C4-2B (cell line): ENCODE measurements at regions not wholly inside any gene's neighbourhood (a gene's known extent, or its start where the extent isn't known, plus 50 kb on each side); places are given as distances from the start of the nearest gene placed in this dataset.
A peak's percentile ranks its signal among the peaks of the same experiment; 100 is the strongest.

Source experiments
- H3K27ac ChIP-seq: fragments of 450-650 bp; 2 replicates; pipeline ENCODE4 v1.5.1; 2017
- ZFX ChIP-seq: fragments of 450-650 bp; IDR thresholded peaks from 2 replicates; pipeline ENCODE4 v1.6.1; 2017
- TF ChIP-seq, protein P1 (sequence below): fragments of 450-650 bp; conservative IDR thresholded peaks from 2 replicates; pipeline ENCODE4 v1.5.1; 2017; ENCODE audit warnings: mild to moderate bottlenecking

DNA sequence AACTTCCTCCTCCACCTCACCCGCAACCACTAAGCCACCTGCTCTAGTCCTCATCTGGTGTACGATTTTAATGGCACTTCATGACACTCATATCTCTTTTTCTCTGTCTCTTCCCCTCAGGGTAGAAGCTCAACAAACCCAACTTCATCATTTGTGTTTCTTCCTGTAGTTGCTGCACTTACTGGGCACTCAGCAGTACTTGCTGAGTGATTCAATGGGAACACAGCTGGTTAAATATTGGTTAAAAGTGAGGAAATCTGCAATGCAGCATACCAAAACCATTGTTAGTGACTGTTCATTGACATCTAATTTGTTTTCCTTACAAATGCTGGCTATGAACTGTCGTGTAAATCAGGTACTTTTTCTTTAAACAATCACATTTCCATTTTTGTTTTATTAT is 541.1 kb upstream of the PRMT6 start:
- no peak overlapping the region for H3K27ac ChIP-seq
- TF ChIP-seq ZFX, result no peak
- TF ChIP-seq, protein P1, sequence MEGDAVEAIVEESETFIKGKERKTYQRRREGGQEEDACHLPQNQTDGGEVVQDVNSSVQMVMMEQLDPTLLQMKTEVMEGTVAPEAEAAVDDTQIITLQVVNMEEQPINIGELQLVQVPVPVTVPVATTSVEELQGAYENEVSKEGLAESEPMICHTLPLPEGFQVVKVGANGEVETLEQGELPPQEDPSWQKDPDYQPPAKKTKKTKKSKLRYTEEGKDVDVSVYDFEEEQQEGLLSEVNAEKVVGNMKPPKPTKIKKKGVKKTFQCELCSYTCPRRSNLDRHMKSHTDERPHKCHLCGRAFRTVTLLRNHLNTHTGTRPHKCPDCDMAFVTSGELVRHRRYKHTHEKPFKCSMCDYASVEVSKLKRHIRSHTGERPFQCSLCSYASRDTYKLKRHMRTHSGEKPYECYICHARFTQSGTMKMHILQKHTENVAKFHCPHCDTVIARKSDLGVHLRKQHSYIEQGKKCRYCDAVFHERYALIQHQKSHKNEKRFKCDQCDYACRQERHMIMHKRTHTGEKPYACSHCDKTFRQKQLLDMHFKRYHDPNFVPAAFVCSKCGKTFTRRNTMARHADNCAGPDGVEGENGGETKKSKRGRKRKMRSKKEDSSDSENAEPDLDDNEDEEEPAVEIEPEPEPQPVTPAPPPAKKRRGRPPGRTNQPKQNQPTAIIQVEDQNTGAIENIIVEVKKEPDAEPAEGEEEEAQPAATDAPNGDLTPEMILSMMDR, result no peak

DNA sequence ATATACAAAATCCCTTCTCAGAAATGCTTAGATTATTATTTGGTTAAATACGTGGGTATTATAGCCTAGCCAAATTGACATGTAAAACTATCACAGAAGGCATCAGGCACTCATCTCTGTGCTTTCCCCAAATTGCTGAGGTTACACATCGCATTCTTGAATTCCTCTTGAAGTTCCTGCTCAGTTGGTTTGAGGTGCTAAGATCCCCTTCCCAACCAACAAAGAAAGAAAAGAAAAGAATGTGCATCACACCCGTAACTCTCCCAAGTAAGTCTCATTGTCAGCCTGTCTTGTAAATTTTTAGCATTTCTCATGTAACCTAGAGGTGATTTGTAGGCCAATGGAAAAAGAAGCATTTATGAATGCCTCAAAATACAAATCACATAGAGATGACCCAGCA is 539.2 kb upstream of the PRMT6 start:
- H3K27ac ChIP-seq, result no peak overlapping the region
- TF ChIP-seq, protein P1, result no peak
- no peak for TF ChIP-seq ZFX

DNA sequence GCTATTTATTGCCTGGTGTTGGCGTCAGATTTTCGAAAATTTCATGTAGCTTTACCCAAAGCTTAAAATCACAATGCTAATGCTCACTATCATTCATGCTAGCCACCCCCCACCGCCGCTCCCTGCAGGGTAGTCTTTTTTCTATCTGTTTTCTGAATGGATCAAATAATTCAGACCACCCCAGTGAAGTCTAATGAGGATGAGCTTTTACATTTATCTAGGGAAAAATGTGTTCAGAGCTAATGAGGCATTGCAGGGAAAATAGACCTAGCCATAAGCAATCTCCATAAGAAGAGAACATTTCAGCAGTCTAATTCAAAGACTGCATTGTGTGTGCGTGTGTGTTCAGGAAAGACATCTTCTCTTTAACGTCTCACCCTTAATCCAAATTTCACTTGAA is 533.0 kb upstream of the PRMT6 start:
- TF ChIP-seq, protein P1, result no peak
- no peak for TF ChIP-seq ZFX
- H3K27ac ChIP-seq, result no peak overlapping the region

DNA sequence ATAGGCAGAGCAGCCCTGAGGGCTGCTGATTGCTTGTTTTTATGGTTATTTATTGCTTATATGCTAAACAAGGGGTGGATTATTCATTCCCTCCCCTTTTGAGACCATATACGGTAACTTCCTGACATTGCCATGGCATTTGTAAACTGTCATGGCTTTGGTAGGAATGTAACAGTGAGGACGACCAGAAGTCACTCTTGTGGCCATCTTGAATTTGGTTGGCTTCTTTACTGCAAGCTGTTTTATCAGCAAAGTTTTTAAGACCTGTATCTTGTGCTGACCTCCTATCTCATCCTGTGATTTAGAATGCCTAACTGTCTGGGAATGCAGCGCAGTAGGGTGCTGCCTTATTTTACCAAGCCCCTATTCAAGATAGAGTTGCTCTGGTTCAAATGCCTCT is 531.8 kb upstream of the PRMT6 start:
- TF ChIP-seq, protein P1, result no peak
- no peak for TF ChIP-seq ZFX
- H3K27ac ChIP-seq, result no peak overlapping the region

DNA sequence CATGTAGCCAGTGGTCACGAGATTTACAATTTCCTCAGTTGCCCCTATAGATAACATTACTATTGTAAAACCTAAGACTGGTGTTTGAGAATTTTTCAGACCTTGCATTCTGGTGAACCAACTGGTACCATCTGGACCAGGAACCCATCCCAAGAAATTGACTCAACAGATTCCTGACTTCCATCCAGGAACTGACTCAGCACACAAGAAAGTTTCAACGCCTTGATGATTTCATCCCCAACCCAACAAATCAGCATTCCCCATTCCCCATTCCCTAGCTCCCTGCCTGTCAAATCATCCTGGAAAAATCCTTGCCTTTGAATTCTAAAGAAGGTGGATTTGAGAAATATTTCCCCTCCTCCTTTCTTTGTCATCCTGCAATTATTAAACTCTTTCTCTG is 529.8 kb upstream of the PRMT6 start:
- TF ChIP-seq, protein P1, result no peak
- TF ChIP-seq ZFX, result no peak

DNA sequence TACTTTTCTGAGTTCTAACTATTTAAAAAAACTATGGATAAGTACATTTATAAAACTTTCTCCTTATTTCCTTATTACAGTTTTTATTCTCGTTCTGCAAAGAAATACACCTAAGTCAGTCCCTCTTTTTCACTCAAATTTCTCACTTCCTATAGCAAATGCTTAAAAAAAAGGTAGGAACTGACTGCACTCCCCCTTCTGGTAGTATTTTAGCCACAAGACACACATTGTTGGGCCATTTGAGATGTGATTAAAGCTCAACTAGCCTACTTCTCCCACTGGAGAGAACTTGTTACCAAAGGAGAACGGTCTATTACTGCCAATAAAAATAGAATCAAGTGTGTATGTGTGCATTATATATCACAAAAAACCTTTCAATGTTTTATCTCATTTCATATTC is 521.9 kb upstream of the PRMT6 start:
- no peak overlapping the region for H3K27ac ChIP-seq
- TF ChIP-seq ZFX, result no peak
- TF ChIP-seq, protein P1, result peak; percentile 36

More for the DNA sequence above, 529.8 kb upstream of the PRMT6 start:
- H3K27ac ChIP-seq, result no peak overlapping the region

DNA sequence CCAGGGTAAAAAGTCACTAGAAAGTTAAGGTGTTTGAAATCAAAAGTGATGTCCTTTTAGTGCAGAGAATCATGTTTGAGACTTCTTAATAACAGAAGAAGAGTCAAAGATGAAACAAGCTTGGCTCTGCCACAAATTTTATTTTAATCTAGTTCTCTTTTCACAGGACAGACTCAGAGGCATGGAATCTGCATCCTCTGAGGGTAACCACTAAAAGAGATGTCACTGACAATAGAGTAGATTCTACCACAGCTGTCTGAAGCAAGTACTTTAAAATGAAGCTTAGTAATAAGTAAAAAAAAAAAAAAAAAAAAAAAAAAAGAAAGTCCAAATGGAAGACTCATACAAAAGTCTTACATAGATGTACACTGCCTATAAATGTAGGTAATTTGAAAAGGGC is 519.7 kb upstream of the PRMT6 start:
- no peak overlapping the region for H3K27ac ChIP-seq
- TF ChIP-seq, protein P1, result no peak
- no peak for TF ChIP-seq ZFX
